ENCODE measurements at regions not wholly inside any gene's neighbourhood (a gene's known extent, or its start where the extent isn't known, plus 50 kb on each side); places are given as distances from the start of the nearest gene placed in this dataset.

DNA sequence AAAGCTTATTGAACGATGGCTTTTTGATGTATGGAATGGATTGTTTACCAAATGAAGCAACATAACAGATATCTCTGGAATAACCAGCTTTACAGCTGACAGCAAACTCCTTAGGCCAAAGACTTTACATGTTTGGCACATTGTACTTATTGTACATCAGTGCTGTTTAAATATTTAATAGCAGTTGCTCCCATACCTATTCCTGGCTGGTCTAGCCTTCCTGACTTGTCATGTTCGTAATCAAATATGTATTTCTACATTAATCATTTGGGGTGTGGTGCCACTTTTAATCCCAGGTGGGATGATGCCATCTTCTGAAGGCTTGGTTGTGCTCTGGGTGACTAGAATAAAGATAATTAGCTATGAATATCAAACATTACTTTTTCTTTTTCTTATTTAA, 67.4 kb upstream of the FRY start:
- TF ChIP-seq, protein P1, sequence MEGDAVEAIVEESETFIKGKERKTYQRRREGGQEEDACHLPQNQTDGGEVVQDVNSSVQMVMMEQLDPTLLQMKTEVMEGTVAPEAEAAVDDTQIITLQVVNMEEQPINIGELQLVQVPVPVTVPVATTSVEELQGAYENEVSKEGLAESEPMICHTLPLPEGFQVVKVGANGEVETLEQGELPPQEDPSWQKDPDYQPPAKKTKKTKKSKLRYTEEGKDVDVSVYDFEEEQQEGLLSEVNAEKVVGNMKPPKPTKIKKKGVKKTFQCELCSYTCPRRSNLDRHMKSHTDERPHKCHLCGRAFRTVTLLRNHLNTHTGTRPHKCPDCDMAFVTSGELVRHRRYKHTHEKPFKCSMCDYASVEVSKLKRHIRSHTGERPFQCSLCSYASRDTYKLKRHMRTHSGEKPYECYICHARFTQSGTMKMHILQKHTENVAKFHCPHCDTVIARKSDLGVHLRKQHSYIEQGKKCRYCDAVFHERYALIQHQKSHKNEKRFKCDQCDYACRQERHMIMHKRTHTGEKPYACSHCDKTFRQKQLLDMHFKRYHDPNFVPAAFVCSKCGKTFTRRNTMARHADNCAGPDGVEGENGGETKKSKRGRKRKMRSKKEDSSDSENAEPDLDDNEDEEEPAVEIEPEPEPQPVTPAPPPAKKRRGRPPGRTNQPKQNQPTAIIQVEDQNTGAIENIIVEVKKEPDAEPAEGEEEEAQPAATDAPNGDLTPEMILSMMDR (optimal IDR thresholded peaks at IDR 0.05 in 1 of 3, IDR thresholded peaks at IDR 0.05 in 1 of 3, conservative IDR thresholded peaks at IDR 0.05 in 1 of 3; ENCODE audit: extremely low read depth in 1 of 3, insufficient read depth in 2 of 3, low read length in 3 of 3), result no peak
- TF ChIP-seq EZH2 (IDR thresholded peaks at IDR 0.05; ENCODE audit: low read length), result no peak
